Endothelial cell of umbilical vein (primary cell): ENCODE measurements at regions not wholly inside any gene's neighbourhood (a gene's known extent, or its start where the extent isn't known, plus 50 kb on each side); places are given as distances from the start of the nearest gene placed in this dataset.

Experiments
- BruUV-seq: library from RNA; stranded (reverse); fragments of 400-500 nt; replicated peaks from 2 replicates; lab custom pipeline; 2021; lab: Mats Ljungman, UMichigan
- CTCF ChIA-PET: fragments of 300-600, 350-600 bp; sonication (Branson Sonifier 250); formaldehyde crosslinking; loops from one replicate; lab custom pipeline; 2021; ENCODE audit warnings: antibody characterized with exemption, inconsistent platforms; lab: Charles Lee
- POLR2A ChIA-PET: fragments of 300-600, 350-600 bp; sonication (Branson Sonifier 250); formaldehyde crosslinking; loops from one replicate; lab custom pipeline; 2021; ENCODE audit warnings: antibody characterized with exemption, inconsistent platforms; lab: Charles Lee
- DNase-seq: peaks from one replicate; pipeline ENCODE4 v3.0.0-alpha.2; 2011; ENCODE audit warnings: low read depth, low spot score
- FAIRE-seq: peaks from 2 replicates; lab custom pipeline; 2011; peaks lifted over from hg19 to GRCh38; lab: Jason Lieb, UNC
- H2AFZ ChIP-seq: 2 replicates; pipeline ENCODE4 v1.6.0; 2012; ENCODE audit warnings: low read depth, low read length, control low read depth, inconsistent platforms
- H3K27ac ChIP-seq: 2 replicates; pipeline ENCODE4 v1.5.1; 2011; ENCODE audit warnings: low read depth, mild to moderate bottlenecking, control low read depth, low read length, moderate library complexity; ENCODE audit not compliant: insufficient read depth
- H3K27me3 ChIP-seq, 2 experiments: 2 replicates each; pipeline versions ENCODE4 v1.6.0 to v1.6.1; 2011; ENCODE audit warnings: low read length in 2 of 2, mixed read lengths in 1 of 2; ENCODE audit not compliant: control insufficient read depth in 2 of 2, insufficient read depth in 2 of 2
- H3K36me3 ChIP-seq, 2 experiments: 2 replicates in 1 of 2; 3 replicates in 1 of 2; pipeline ENCODE4 v1.5.1; 2011; ENCODE audit warnings: low read length in 2 of 2, mild to moderate bottlenecking in 1 of 2, moderate library complexity in 1 of 2; ENCODE audit not compliant: control insufficient read depth in 2 of 2, insufficient read depth in 2 of 2; ENCODE audit errors: extremely low read depth in 1 of 2
- H3K4me1 ChIP-seq: 3 replicates; pipeline ENCODE4 v1.5.1; 2011; ENCODE audit warnings: mild to moderate bottlenecking, low read length; ENCODE audit not compliant: control insufficient read depth, insufficient read depth; ENCODE audit errors: extremely low read depth
- H3K4me2 ChIP-seq: 2 replicates; pipeline ENCODE4 v1.6.1; 2011; ENCODE audit warnings: low read length, control low read depth, mixed read lengths; ENCODE audit not compliant: insufficient read depth
- H3K4me3 ChIP-seq, 3 experiments: fragments of 200-600 bp in 1 of 3; sonication (generic), shearing (Covaris generic) in 1 of 3; replicated peaks in 1 of 3; 2 replicates each; pipeline ENCODE4 v1.5.1; 2011 to 2016; ENCODE audit warnings: control low read depth in 3 of 3, low read length in 3 of 3, mild to moderate bottlenecking in 2 of 3, inconsistent platforms in 1 of 3, low read depth in 1 of 3, moderate library complexity in 1 of 3; ENCODE audit not compliant: insufficient read depth in 1 of 3
- H3K79me2 ChIP-seq: 2 replicates; pipeline ENCODE4 v1.6.0; 2012; ENCODE audit warnings: low read length, inconsistent platforms; ENCODE audit not compliant: control insufficient read depth, insufficient read depth
- H3K9ac ChIP-seq: replicated peaks from 2 replicates; pipeline ENCODE3; 2011; ENCODE audit warnings: low read length, control low read depth; ENCODE audit not compliant: insufficient read depth; ENCODE audit errors: extremely low read depth
- H3K9me1 ChIP-seq: replicated peaks from 3 replicates; pipeline ENCODE4 v1.6.0; 2011; ENCODE audit warnings: mild to moderate bottlenecking, low read length; ENCODE audit not compliant: control insufficient read depth, insufficient read depth; ENCODE audit errors: extremely low read depth
- H3K9me3 ChIP-seq: replicated peaks from 2 replicates; pipeline ENCODE4 v1.5.1; 2012; ENCODE audit warnings: low read length, inconsistent platforms; ENCODE audit not compliant: control insufficient read depth, insufficient read depth
- H4K20me1 ChIP-seq: replicated peaks from 2 replicates; pipeline ENCODE3; 2011; ENCODE audit warnings: mild to moderate bottlenecking, low read length; ENCODE audit not compliant: control insufficient read depth, insufficient read depth; ENCODE audit errors: extremely low read depth
- EZH2 ChIP-seq: IDR thresholded peaks from 2 replicates; pipeline ENCODE4 v1.6.1; 2012; ENCODE audit warnings: borderline replicate concordance, low read depth, mild to moderate bottlenecking, moderate library complexity, low read length, inconsistent platforms; ENCODE audit not compliant: severe bottlenecking
- FOS ChIP-seq: IDR thresholded peaks from 2 replicates; pipeline ENCODE4 v1.6.1; 2011; ENCODE audit warnings: mild to moderate bottlenecking, low read length, moderate library complexity, borderline replicate concordance; ENCODE audit not compliant: insufficient read depth
- GATA2 ChIP-seq: IDR thresholded peaks from 2 replicates; pipeline ENCODE4 v1.7.0; 2011; ENCODE audit warnings: low read depth, mild to moderate bottlenecking, moderate library complexity, mixed read lengths, low read length; ENCODE audit not compliant: insufficient read length, insufficient read depth
- JUN ChIP-seq: IDR thresholded peaks from 2 replicates; pipeline ENCODE4 v1.6.1; 2011; ENCODE audit warnings: borderline replicate concordance, low read depth; ENCODE audit not compliant: insufficient read length, insufficient read depth
- MYC ChIP-seq: IDR thresholded peaks from one replicate; pipeline ENCODE4 v1.6.1; 2011; ENCODE audit warnings: mild to moderate bottlenecking, low read depth, low read length
- POLR2A ChIP-seq: IDR thresholded peaks from 2 replicates; pipeline ENCODE4 v1.6.1; 2012; ENCODE audit warnings: low read depth, mild to moderate bottlenecking, control low read depth, low read length
- POLR2AphosphoS5 ChIP-seq: IDR thresholded peaks from 2 replicates; pipeline ENCODE4 v1.6.1; 2012; ENCODE audit warnings: low read depth, mild to moderate bottlenecking, control low read depth, low read length, moderate library complexity; ENCODE audit not compliant: insufficient read depth
- dilution Hi-C: fragments of 300-500 bp; cut with MboI; formaldehyde crosslinking; loops from one replicate; pipeline ENCODE4 v1.15.0; 2019; ENCODE audit warnings: low sequenced_read_pairs; ENCODE audit not compliant: extremely low pct_ligation_motif_present
- intact Hi-C: fragments of 100-400 bp; cut with micrococcal nuclease; formaldehyde crosslinking; loops from one replicate; pipeline ENCODE4 v1.10.0; 2022
- TF ChIP-seq, protein P1 (sequence below), 2 donors: IDR thresholded peaks; 1 replicate in 1 of 2; 2 replicates in 1 of 2; pipeline ENCODE4 v1.5.1; 2011; ENCODE audit warnings: low read length in 2 of 2, mild to moderate bottlenecking in 2 of 2, moderate library complexity in 2 of 2, control low read depth in 1 of 2, inconsistent platforms in 1 of 2, low read depth in 1 of 2; ENCODE audit not compliant: insufficient read depth in 1 of 2; ENCODE audit errors: extremely low read depth in 1 of 2
- TF ChIP-seq, protein P2 (sequence below): IDR thresholded peaks from 2 replicates; pipeline ENCODE4 v1.6.1; 2011; ENCODE audit not compliant: insufficient read depth, insufficient read length

DNA sequence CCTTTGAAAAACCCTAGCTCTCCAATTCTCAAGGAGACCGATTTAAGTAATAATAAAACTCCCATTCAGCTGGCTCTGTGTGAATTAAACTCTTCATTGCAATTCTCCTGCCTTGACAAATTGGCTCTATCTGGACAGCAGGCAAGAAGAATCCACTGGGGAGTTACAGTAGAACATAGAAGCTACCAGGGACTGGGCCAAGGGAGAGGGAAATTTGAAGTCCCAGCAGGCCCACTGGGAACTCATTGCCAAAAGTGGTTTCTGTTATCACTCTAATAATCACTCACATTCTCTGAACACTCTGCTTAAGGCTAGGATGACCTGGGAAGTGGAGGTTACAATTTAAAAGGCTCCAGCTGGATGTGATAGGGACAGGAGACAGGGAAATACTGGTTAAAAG, 384.5 kb upstream of the CCDC196 start:
- no TSS peak for BruUV-seq
- H4K20me1 ChIP-seq: no peaks in the 10 kb centered on the region
- POLR2A ChIA-PET: no interaction called here
- H3K9ac ChIP-seq: no peak overlapping the region
- no peaks in the 10 kb centered on the region for H3K36me3 ChIP-seq
- no peaks in the 10 kb centered on the region for H3K79me2 ChIP-seq
- H3K4me1 ChIP-seq: peaks cover 4% of the 10 kb centered on the region
- FAIRE-seq: no peak
- H3K9me3 ChIP-seq: no peaks in the 10 kb centered on the region
- intact Hi-C loops (no loop called here), dilution Hi-C loops (no loop called here)
- H3K27me3 ChIP-seq: peaks cover 0 to 3% of the 10 kb centered on the region in 2 experiments
- H3K4me2 ChIP-seq: no peak overlapping the region
- CTCF ChIA-PET: interaction anchor here (1.9 kb wide), 1 partner anchor 14 kb away, joined by 4 read pairs; no protein-coding TSS in a partner anchor
- no peak overlapping the region for H2AFZ ChIP-seq
- H3K27ac ChIP-seq: no peak overlapping the region
- TF ChIP-seq POLR2A (no peak), MYC (no peak), JUN (no peak)
- TF ChIP-seq, protein P1, sequence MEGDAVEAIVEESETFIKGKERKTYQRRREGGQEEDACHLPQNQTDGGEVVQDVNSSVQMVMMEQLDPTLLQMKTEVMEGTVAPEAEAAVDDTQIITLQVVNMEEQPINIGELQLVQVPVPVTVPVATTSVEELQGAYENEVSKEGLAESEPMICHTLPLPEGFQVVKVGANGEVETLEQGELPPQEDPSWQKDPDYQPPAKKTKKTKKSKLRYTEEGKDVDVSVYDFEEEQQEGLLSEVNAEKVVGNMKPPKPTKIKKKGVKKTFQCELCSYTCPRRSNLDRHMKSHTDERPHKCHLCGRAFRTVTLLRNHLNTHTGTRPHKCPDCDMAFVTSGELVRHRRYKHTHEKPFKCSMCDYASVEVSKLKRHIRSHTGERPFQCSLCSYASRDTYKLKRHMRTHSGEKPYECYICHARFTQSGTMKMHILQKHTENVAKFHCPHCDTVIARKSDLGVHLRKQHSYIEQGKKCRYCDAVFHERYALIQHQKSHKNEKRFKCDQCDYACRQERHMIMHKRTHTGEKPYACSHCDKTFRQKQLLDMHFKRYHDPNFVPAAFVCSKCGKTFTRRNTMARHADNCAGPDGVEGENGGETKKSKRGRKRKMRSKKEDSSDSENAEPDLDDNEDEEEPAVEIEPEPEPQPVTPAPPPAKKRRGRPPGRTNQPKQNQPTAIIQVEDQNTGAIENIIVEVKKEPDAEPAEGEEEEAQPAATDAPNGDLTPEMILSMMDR (IDR thresholded peaks at IDR 0.05; ENCODE audit: extremely low read depth in 1 of 2, insufficient read depth in 1 of 2, low read depth in 1 of 2, low read length in 2 of 2): no peak
- DNase-seq: no peak
- no peak overlapping the region for H3K4me3 ChIP-seq
- no peaks in the 10 kb centered on the region for H3K9me1 ChIP-seq

DNA sequence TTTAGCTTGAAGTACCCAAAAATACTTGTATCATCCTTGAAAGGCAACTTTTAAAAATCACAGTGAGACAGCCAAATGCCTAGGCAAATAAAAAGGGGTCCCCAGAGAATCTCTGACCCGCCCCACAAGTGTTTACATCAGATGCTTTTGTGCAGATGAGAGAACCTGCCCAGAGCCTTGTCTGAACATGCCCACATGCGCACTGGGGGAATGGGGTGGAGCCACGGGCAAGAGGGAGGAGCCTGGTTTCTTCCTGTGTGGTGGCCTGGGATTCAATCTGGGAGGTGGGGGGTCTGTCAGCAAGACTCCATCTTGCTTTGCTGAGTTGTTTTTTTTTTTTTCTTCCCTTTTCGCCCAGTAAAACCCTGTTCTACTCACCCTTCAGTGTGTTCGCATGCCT, 381.7 kb upstream of the CCDC196 start:
- Histone ChIP-seq H3K4me1 (peaks cover 4% of the 10 kb centered on the region), H3K27me3 (no peaks in the 10 kb centered on the region), H3K36me3 (no peaks in the 10 kb centered on the region), H4K20me1 (no peaks in the 10 kb centered on the region), H3K9me3 (no peaks in the 10 kb centered on the region), H3K27ac (no peak overlapping the region), H3K4me2 (no peak overlapping the region), H3K9ac (no peak overlapping the region), H3K79me2 (no peaks in the 10 kb centered on the region), H2AFZ (no peak overlapping the region), H3K9me1 (no peaks in the 10 kb centered on the region), H3K4me3 (no peak overlapping the region)
- no TSS peak for BruUV-seq
- CTCF ChIA-PET: interaction anchor here (1.6 kb wide), 1 partner anchor 12 kb away, joined by 4 read pairs; no protein-coding TSS in a partner anchor
- no peak for DNase-seq
- dilution Hi-C loops: no loop called here
- POLR2A ChIA-PET: no interaction called here
- FAIRE-seq: no peak
- TF ChIP-seq, protein P1 (IDR thresholded peaks at IDR 0.05; ENCODE audit: extremely low read depth in 1 of 2, insufficient read depth in 1 of 2, low read depth in 1 of 2, low read length in 2 of 2): no peak
- TF ChIP-seq EZH2: no peak
- TF ChIP-seq MYC: no peak
- TF ChIP-seq JUN: no peak
- no peak for TF ChIP-seq FOS
- no peak for TF ChIP-seq POLR2A
- no peak for TF ChIP-seq GATA2
- TF ChIP-seq, protein P2, sequence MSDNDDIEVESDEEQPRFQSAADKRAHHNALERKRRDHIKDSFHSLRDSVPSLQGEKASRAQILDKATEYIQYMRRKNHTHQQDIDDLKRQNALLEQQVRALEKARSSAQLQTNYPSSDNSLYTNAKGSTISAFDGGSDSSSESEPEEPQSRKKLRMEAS: no peak
- no peak for TF ChIP-seq POLR2AphosphoS5
- intact Hi-C loops: no loop called here
